Erythroblast (primary cell): ENCODE measurements at regions not wholly inside any gene's neighbourhood (a gene's known extent, or its start where the extent isn't known, plus 50 kb on each side); places are given as distances from the start of the nearest gene placed in this dataset.

Experiments used
- GATA1 ChIP-seq: IDR thresholded peaks from 2 replicates; pipeline ENCODE4 v1.6.1; 2011; ENCODE audit warnings: low read depth, mild to moderate bottlenecking, control low read depth, low read length, moderate library complexity
- POLR2A ChIP-seq: IDR thresholded peaks from 2 replicates; pipeline ENCODE4 v1.6.1; 2011; ENCODE audit warnings: mild to moderate bottlenecking, low read length

GRCh38 chr6:139581485-139581865 is 207.0 kb upstream of the CITED2 start:
- no peak for TF ChIP-seq POLR2A
- TF ChIP-seq GATA1, result no peak
